ENCODE measurements at regions not wholly inside any gene's neighbourhood (a gene's known extent, or its start where the extent isn't known, plus 50 kb on each side); places are given as distances from the start of the nearest gene placed in this dataset.

- no peak for DNase-seq
Measured at GRCh38 chr10:128866551-128866950, 600.5 kb upstream of the MGMT start.

GRCh38 chr10:128867210-128867609 is 599.8 kb upstream of the MGMT start:
- no peak for DNase-seq

- no peak for DNase-seq
Measured at GRCh38 chr10:128867819-128868218, 599.2 kb upstream of the MGMT start.

- DNase-seq: no peak
Measured at GRCh38 chr10:128868481-128868880, 598.6 kb upstream of the MGMT start.

- DNase-seq: no peak
Measured at GRCh38 chr10:128869101-128869749, 597.8 kb upstream of the MGMT start.

- no peak for DNase-seq
Measured at GRCh38 chr10:128870830-128871597, 596.0 kb upstream of the MGMT start.

GRCh38 chr10:128871671-128872231 is 595.3 kb upstream of the MGMT start:
- no peak for DNase-seq

GRCh38 chr10:128873411-128874054 is 593.5 kb upstream of the MGMT start:
- no peak for DNase-seq

GRCh38 chr10:128874331-128874730 is 592.7 kb upstream of the MGMT start:
- DNase-seq: no peak

GRCh38 chr10:128875030-128875744 is 591.9 kb upstream of the MGMT start:
- DNase-seq: no peak

- DNase-seq: no peak
Measured at GRCh38 chr10:128875956-128876736, 590.9 kb upstream of the MGMT start.

GRCh38 chr10:128877141-128877540 is 589.9 kb upstream of the MGMT start:
- no peak for DNase-seq

GRCh38 chr10:128877936-128878335 is 589.1 kb upstream of the MGMT start:
- no peak for DNase-seq

GRCh38 chr10:128879030-128879429 is 588.0 kb upstream of the MGMT start:
- DNase-seq: no peak

GRCh38 chr10:128879441-128880140 is 587.5 kb upstream of the MGMT start:
- no peak for DNase-seq

GRCh38 chr10:128880159-128880725 is 586.8 kb upstream of the MGMT start:
- no peak for DNase-seq

GRCh38 chr10:128881086-128881485 is 586.0 kb upstream of the MGMT start:
- DNase-seq: no peak

GRCh38 chr10:128883231-128884032 is 583.6 kb upstream of the MGMT start:
- no peak for DNase-seq

- DNase-seq: no peak
Measured at GRCh38 chr10:128884033-128884425, 583.0 kb upstream of the MGMT start.

GRCh38 chr10:128884496-128885072 is 582.5 kb upstream of the MGMT start:
- no peak for DNase-seq
